ENCODE measurements at regions not wholly inside any gene's neighbourhood (a gene's known extent, or its start where the extent isn't known, plus 50 kb on each side); places are given as distances from the start of the nearest gene placed in this dataset.
"Not testable (repeated sequence)": the region's sequence is repeated elsewhere in the genome, so short reads cannot be mapped to it uniquely, and the experiment has no call there.

DNA sequence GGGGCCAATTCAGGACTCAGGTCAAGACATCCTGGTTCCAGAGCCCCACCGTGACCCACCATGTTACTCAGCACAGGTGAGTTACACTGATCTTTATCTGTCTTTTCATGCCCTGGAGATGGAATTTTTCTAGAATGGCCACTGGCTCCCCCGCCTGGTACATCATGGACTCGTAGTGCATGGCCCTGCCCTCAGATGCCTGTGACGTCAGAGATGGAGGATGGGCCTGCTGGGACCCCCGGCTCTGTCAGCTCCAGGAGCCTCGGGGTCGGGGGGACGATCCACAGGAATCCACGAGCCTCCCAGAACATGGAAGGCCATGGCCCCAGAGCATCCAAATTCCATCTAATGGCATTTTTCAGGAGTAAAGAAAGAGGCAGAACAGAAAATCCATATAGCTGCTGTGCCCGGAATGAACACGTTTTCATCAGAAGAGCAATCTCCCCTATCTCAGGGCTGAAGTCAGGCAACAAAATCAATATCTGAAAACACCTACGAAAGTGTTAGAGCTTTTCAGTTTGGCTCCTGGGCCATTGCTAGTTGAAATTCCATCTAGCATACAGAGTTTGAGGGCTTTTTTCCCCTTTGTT lies 146.7 kb upstream of the SFSWAP start:
- DNase-seq: not testable (repeated sequence)

DNA sequence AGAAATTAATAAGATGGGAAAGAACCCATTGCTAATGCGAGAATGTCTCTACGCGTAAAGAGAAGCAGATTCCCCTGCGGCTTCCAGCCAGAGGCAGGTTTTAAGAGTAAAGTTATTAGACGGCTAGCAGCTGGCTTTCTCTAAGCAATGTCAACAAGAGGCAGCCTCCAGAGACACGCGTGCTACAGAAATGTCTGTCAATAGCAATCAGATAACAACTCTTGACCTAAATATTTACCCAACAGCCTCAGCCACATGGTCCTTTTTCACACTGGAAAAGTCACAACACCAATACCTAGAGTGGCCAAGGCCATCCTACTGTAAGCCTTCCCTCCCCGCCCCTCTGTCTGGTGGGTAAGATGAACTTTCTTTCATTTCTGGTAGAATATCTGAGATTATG lies 146.0 kb upstream of the SFSWAP start:
- no peak for DNase-seq

DNA sequence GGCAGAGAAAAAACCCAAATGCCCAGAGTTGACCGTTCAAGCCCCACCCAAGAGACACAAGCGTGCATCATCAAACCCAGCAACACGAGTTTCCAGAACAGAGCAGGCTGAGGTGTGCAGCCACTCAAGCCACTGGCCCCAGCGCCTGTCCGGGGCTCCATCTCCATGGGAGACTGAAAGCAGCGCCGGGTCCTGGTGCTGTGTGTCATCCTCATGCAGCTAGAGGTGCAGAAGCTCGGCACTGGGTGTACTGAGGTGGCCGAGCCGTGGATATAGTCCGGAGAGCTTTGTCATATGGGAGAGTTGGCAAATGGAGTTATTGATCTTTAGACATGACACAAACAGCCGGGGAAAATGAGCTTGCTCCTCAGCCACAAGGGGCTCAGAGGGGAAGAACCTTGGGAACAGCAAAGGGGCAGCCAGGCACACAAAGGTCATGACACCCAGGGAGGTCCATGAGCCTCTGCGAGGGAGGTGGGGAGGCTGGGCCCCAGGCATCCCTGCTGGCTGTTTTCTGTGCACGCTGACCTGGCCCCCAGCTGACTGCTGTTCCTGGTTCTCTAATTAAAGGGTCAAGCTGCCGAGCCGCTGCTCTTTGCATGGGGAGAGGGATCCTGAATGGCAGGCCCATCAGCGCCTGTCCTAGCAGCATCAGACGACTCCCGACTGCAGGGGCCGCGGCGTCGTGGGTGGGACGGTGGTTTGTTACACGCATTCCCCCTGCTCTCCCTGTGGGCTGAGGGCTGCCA lies 145.4 kb upstream of the SFSWAP start:
- DNase-seq: no peak

DNA sequence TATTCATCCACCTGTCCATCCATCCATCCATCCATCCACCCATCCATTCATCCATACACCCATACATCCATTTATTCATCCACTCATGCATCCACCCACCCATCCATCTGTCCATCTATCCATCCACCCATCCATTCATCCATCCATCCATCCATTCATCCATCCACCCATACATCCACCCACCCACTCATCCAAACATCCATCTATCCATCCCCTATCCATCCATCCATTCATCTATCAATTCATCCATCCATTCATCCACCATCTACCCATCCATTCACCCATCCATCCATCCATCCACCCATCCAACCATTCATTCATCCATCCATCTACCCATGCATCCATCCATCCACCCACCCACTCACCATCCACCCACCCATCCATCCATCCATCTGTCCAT lies 142.6 kb upstream of the SFSWAP start:
- DNase-seq: no peak

DNA sequence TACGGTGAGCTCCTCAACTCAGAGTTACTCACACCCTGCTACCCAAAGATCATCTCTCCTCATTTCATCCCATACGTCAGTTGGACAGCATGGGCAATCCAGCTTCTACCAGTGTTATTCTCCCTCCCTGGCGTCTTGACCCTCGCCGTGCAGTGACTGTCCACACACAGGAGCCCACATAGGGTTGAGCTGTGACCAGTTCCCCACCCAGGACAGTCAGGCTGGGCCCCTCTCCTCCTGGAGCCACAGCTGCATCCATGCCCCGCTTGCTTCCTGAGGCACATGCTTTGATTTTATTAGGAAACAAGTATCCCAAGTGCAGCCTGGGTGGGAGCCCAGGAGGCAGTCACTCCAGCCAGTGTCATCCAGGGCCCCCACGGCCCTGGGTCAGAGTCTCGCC lies 140.3 kb upstream of the SFSWAP start:
- DNase-seq: no peak

DNA sequence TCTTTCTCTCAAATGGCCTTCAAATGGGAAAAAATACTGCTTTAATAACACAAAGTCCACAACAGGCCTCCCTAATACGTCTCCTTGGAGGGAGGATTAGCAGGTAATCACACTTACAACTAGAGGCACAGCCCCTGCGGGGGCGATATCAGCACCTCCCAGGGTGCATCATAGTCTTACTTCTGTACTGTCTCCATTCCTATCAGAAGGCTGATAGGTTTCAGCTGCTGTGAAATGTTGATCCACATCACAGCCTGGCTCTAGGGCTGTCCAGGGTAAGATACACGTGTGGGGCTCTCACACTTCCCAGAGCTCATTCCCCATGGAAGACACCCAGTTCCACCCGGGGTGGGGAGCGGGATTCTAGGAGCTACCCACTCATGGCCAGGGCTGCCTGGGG lies 139.1 kb upstream of the SFSWAP start:
- no peak for DNase-seq

DNA sequence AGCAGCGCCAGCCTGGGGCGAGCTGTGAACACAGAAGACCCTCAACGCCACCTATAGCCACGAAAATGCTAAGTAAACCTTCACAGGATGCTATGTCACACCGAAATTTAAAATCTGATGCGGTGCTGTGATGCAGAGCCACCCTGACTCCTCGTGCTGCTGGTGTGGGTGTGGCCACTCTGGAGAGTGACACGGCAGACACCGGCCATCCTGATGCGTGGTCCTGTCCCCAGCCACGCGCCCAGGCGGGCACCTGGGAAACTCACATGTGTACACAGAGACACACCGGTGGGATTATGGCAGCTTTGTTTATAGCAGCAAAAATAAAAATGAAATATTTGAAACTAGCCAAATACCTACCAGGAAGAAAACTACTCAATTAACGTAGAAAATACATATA lies 138.3 kb upstream of the SFSWAP start:
- no peak for DNase-seq

DNA sequence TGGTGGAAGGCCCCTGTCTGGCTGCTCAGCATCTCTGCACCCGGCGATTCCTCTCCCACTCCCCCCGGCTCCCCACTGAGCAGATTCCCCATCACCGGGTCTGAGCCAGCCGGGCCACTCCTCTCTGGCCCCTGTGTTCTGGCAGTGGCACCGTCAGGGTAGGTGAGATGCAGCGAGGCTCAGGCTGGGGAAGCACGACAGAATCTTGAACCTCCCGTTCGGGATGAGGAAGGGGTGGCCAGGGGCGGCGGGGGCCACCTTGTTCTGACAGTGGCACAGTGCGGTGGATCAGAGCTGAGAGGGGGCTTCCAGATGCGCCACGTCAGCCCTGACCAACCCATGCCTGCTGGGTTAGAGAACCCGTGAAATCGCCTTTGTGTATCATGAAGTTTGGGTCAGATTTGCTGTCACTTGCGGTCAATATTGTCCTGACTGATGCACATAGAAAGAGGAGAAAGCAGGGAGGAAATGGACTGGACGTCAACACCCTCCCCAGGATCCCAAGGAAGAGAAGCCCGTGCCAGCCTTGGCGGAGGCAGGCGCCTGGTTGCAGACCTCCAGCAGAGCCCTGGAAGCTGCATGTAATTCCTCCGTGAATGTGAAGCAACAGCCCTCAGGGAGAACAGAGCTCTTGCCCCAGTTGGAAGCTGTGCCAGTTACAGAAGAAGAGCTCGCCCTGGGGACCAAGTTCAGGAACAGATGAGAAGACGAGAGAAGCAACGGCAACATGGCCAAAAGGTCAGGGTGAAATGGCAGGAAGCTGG lies 137.1 kb upstream of the SFSWAP start:
- no peak for DNase-seq

DNA sequence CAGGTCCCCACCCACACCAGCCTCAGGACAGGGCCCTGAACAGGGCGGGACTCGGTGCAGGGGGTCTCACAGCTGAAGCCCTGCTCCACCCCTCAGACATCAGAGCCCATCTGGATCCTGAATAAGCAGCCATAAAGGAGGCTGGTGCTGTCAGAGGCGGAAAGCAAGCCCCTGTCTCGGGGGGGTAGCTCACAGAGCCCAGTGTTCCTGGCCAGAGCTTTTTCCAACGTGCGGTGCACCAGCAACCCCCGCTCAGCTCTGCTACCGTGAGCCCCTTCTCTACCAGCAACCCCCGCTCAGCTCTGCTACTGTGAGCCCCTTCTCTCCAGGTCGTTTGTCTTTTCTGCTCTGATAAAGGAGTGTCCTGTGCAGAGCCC lies 136.5 kb upstream of the SFSWAP start:
- no peak for DNase-seq

DNA sequence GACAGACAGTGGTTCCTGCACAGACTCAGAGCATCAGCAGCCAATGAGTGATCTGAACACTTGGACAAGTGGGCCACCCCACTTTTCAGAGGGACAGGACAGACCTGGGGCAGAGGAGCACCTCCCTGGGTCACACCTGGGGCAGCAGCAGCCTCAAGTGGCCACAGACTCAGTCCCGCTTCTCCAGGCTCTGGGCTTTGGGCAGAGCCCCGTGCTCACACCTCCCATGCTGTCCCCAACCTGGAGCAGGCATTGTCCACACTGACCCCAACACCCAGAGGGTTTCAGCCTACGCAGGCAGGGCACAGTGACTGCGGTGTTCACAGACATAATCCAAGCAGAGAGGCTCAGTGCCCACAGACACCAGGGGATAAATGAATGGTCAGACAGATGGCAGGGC lies 135.5 kb upstream of the SFSWAP start:
- no peak for DNase-seq

DNA sequence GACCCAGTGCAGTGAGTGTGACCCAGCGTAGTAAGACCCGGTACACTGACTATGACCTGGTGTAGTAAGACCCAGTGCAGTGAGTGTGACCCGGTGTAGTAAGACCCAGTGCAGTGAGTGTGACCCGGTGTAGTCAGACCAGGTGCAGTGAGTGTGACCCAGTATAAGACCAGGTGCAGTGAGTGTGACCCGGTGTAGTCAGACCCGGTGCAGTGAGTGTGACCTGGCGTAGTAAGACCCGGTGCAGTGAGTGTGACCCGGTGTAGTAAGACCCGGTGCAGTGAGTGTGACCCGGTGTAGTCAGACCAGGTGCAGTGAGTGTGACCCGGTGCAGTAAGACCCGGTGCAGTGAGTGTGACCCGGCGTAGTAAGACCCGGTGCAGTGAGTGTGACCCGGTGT lies 134.2 kb upstream of the SFSWAP start:
- DNase-seq: peak; percentile 42

DNA sequence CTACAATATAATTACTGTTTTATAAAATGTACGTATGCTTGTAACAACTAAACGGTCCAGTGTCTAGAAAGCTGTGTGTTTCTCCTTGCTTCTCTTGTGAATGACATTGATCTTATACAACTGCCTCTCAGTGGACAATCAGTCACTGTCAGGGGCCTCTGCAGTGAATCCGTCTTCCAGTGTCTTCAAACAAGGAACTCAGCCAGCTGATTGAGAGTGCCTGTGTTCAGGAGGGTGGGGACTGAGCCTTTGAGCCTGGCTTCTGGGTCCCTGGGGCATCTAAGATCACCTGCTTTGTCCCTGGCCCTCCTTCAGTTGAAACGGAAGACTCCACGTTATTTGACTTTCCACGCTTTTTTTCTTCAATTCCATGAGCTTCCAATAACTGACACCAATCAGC lies 133.1 kb upstream of the SFSWAP start:
- no peak for DNase-seq

DNA sequence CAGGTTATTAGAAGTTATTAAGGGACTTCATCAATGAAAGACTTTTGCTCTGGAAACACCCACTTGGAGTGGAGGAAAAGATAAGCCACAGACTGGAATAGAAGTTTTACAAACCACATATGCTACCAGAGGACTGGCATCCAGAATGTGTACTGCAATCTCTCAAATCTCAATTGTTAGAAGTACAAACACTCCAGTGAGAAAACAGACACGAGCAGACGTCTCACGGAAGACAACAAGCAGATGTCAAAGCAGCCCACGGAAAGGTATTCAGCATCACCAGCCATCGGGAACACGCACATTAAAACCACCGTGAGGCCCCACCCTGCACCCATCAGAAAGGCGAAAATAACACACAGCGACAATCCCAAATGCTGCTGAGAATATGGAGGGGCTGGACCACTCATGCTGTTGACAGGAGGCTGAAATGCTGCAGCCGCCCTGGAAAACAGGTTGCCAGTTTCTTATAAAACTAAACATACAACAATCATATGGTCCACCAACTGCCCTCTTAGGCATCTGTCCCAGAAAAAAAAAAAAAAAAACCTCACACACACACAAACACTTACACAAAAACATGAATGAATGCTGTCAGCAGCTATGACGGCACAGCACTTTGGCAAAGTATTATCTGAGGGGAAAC lies 131.9 kb upstream of the SFSWAP start:
- no peak for DNase-seq

DNA sequence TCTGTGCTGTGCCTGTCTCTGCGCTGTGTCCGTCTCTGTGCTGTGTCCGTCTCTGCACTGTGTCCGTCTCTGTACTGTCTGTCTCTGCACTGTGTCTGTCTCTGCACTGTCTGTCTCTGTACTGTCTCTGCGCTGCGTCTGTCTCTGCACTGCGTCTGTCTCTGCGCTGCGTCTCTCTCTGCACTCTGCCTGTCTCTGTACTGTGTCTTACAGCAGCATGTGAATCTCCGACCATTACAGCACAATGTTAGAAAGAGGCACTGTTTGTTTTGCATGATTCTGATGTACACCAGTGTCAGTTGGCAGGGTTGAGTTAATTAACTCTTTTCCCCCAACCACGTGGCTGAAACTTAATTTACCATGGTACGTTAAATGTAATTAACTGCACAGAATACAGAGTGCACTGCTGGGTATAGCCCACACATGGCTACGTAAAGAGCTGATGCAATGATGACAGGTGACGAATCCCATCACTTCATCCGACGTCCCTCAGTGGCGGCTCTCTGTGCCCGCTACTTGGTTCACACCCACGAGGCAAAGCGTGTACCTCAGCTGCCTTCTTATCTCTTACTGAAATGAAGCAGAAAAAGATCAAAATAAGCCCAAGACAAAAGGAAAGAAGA lies 127.7 kb upstream of the SFSWAP start:
- DNase-seq: no peak

DNA sequence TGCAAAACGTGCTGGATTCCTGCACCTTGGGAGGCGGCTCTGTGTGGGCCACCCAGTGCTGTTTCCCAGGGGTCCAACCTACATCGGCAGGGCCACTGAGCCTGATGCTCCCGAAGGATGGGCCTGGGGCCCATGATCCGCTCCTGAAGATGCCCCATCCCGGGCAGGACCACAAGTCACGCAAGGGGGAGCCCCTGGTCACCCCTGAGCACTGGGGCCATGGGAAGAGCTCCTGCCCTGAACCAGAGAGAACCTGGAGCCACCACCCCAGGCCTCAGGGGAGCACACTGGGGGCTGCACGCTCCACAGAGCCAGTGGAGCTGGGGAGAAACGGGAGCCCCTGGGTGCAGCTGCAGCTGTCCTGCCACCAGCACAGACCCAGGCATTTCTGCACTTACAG lies 124.6 kb upstream of the SFSWAP start:
- no peak for DNase-seq

DNA sequence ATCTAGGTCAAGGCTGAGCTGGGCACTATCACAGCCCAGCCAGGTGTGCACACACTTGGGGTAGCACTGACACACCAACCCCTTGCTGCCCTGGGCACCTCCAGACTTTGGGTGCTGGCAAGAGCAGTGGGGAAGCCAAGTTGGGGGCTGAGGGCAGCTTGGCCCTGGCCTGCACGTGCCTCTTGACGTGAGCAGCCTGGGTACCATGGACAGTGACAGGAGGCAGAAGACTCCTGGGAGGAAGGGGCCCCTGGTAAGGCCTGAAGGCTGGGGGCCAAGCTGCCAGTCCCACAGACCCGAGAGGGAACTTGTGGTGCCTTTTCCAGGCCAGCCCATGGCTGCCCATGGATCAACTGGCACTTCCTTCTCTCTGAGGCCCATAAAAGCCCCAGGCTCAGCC lies 124.1 kb upstream of the SFSWAP start:
- no peak for DNase-seq

DNA sequence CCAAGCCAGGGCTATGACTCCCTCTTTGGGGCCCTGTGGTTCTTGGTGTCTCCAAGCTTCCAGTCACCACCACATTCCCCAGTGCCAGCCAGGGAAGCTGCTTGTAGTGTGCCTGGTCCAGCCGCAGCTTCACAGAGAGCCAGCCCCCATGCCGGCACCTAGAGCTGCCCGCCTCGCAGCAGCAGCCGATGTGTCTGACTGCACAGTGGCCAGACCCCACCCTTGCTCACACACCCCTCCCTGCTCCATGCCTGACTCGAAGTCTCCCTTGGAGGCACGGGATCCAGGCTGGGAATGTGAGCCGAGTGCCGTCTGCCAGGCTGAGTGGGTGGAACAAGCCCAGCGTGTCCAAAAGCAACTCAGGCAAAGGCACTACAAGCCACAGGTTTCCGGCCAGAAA lies 123.3 kb upstream of the SFSWAP start:
- DNase-seq: no peak

DNA sequence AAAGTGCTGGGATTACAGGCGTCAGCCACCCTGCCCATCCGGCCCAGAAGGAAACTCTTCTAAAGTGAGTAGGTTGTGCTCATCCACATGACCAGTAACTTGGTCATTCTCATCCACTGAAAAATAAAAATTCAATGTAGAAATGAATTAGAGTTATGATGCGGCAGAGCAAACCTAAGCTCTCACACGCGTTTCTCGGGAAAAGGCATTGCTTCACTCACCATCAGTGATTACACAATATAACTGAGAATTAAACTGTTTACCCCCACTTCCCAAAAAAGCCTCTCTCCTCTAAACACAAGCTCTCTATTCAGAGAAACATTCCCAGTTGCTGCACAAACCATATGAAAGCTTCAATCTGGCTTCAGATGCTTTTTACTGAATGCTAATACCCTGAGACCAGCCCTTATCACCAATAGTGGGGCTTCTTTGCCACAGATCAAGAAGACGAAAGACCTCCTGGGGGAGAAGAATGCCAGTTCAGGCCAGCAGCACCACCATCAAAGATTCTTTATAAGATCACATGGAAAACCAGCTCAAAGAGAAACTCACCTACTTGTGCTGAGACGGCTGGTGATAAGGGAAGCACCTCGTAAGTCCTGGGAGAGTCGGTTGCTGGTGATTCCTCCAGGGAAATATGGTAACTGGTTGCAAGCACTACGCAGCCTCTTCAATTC lies 121.5 kb upstream of the SFSWAP start:
- no peak for DNase-seq

DNA sequence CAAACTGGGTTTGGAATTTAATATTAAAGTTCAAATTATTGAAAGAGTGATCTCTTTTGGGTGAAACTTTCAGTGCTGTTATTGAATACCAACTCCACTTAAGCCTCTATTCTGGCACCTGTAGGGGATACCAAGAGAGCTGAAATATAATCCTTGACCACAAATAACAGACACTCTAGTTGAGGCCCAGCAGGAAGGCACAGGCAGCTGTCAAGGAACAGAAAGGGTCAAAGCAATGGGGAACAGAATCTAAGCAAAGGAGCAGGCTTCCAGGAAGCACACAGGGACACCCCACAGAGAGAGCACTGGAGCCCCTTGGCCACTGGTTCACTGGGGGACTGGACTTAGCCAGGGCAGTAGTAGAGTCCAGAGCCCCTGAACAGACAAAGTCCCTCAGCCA lies 120.9 kb upstream of the SFSWAP start:
- DNase-seq: no peak

DNA sequence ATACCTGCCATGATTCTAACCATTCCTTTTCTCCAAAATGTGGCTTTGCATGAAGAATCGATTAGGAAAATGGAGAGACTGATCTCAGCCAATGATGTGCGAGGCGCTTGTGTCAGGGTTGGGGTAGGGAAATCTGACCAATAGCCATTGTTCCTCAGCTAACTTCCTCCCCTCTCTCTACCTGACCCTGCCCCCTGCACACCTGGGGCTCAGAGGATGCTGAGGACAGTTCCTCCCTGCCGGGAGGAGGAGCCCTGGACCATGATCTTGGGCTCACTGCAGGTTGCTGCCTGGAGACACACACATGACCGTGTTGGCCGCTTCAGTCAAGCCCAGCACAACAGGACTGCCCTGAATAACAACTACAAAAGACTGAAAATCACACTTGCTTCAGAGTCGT lies 119.8 kb upstream of the SFSWAP start:
- no peak for DNase-seq

DNA sequence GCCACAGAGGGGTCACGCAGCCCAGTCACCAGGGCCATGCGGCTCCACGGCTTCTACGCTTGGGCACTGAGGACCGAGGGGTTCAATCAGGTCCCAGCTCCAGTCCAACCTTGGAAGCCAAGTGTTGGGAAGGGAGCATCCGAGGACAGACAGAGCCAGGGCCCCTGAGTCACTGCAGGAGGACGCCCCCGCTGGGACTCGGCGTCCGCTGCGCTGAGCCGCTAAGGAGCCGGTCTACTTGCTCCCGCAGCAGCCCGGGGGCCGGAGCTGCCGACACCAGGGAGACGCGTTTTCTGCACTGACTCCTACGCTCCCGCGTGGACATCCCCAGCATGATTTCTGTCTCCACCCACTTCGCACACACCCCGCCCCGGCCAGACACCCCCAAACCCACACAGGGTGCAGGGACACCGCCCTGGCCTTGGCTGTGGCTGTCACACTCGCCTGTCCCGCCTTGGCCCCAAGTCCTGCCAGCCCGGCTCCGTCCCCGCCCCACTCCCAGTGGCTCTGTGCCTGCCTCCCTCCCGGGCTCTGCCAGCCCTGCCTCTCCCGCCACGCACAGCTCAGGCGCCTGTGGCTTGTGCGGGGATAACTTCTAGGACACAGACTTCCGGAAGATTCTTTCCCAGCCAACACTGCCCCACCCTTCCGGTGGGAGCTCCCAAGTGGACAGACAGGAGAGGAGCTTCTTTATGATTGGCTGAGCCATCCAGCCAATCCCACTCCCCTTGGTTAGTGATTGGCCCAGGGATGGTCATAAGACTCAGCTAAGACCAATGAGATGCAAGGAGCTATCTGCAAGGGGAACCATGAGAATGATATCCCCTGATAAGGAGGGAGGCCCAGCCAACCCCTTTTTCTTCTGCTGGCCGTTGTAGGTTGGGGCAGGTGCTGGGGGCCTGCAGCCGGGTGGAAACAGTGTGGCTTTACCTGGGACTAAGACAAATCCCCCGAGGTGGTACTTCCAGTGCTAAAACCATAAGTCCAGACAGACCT lies 118.9 kb upstream of the SFSWAP start:
- no peak for DNase-seq

DNA sequence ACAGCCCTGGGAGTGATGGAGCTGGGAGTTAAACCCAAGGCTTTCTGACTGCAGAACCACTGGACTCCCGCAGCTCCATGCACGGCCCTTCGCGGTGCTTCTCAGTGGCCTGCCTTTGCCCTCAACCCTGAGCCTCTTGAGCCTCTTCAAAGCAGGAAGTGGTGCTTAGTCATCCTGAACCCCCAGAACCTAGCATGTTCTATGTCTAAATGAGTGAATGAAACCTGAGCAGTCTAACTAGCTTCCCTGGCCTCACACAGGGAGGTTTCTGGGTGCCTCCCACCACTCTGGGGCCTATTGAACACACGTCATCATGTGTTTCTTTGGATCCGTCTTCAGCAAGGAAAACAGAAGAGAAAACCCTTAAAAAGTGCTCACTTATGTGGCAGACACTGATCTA lies 117.9 kb upstream of the SFSWAP start:
- peak; percentile 41 for DNase-seq

All from stimulated activated CD8-positive, alpha-beta memory T cell treated with anti-CD3 and anti-CD28 coated beads, Interleukin-4, amount 100 ng/mL, for 48 hours (primary cell).